Eye (tissue), 1 donor: ENCODE measurements at regions not wholly inside any gene's neighbourhood (a gene's known extent, or its start where the extent isn't known, plus 50 kb on each side); places are given as distances from the start of the nearest gene placed in this dataset.

ENCODE experiments used
- DNase-seq: peaks from one replicate; pipeline ENCODE4 v3.0.0-alpha.2; 2015

DNA sequence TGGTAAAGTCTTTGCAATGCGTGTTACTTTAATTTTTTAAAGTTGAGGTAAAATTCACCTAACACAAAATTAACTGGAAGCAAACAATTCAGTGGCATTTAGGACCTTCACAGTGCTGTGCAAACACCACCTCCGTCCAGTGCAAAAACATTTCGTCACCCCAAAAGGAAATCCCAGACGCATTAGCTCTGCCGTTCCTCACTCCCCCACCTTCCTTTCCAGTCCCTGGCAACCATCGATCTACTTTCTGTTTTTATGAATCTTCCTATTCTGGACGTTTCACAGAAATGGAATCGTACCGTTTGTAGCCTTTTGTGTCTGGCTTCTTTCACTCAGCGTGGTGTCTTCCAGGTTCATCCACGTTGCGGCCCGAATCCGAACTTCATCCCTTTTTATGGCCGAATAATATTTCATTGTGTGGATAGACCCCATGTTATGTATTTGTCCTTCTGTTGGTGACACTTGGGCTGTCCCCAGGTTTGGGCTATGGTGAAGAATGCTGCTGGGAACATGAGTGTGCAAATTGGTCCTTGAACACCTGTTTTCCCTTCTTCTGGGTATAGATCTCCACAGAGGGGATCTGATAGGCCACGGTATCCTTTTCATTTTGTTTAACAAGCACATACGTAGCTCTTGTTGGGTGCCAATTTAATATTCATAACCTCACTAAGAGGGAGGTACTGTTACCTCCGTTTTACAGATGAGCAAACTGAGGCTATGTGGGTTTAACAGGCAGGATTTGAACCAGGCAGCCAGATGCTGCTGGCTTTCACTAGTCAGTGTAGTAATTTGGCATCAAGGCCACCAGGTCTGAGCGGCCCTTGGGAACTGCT, 232.0 kb upstream of the GSE1 start:
- no peak for DNase-seq

- peak; percentile 59 for DNase-seq
These were observed 231.2 kb upstream of the GSE1 start for GRCh38 chr16:85381738-85382592.

DNA sequence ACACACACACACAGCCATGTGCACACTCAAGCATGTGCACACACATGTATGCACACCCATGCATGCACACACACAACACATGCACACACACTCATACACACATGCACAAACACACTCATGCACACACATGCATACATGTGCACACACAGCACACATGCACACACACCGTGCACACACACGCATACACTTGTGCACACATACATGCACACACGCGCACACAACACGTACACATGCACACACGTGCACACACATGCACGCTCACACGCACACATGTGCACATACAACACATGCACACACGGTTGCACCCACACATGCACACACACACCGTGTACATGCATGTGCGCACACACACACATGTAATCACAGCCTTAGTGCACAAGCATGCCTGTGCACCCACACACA, 230.4 kb upstream of the GSE1 start:
- DNase-seq: no peak

DNA sequence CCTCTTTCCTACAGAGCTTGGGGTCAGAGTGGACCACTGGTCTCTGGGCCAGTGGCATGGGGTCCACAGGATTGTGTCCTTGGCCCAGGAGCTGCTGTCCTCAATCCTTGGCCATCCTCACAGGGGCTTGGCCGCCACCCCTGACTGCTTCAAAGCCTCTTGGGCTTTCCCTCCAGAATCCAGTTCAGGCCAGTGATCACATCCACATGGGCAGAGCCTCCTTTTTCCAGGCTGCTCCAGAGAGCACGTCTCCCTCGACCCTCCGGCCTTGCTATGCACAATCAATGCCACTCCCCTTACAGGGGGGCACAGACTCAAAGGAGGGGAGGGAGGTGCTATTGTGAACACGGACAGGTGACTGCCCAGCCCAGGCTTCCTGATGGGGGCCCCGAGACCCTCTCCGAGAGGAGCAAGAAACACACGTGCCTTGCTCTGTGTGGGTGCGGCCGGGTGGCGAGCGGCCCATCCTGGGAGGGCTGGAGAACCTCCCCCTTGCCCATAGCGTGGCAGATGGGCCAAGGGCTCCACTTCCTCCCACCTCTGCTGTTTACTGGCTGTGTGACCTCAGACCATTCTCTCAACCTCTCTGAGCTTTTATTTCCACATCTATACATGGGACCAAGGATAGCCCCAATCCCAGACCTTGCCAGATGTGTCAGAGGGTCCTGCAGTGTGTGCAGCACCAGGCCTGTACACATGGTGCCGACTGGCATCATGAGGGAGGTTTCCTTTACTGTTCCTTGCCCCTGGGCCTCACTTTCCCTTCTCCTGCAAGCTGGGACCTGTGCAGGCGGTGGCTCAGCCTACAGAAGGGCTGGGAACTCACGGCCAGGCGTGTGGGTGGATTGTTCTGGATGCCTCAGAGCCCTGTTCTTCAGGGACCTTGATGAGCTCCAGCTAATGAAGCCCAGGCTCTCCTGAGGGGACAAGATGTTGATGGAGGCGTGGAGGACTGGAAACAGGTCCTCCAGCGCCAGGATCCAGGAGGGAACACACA, 229.0 kb upstream of the GSE1 start:
- no peak for DNase-seq

DNA sequence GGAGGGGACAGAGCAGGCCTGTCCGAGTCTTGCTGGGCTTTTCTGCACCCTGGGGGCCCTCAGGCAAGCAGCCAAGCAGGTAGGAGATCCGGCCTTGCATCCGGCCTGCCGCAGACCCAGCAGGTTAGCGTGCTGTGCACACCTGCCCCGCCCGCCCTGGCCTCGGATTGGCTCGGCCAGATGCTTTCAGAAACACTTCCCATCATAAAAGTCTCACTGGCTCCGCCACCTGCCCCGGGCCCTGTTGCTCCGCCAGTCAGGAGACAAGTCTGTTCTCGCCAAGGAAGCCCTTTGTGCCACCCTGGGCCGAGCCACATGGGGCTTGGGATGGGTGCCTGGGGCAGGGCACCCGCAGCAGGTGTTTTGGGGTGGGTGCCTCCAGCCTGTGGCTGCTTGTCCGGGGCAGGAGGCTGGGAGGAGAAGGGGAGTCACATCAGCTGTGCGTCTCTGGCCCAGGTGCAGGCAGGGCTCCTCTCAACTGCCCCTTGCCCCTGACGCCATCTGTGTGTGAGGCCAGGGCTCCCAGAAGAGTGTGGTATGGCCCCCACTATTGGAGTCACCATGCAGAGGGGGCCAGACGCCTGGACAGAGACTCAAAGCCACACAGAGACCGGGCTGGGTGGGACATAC, 228.2 kb upstream of the GSE1 start:
- no peak for DNase-seq

DNA sequence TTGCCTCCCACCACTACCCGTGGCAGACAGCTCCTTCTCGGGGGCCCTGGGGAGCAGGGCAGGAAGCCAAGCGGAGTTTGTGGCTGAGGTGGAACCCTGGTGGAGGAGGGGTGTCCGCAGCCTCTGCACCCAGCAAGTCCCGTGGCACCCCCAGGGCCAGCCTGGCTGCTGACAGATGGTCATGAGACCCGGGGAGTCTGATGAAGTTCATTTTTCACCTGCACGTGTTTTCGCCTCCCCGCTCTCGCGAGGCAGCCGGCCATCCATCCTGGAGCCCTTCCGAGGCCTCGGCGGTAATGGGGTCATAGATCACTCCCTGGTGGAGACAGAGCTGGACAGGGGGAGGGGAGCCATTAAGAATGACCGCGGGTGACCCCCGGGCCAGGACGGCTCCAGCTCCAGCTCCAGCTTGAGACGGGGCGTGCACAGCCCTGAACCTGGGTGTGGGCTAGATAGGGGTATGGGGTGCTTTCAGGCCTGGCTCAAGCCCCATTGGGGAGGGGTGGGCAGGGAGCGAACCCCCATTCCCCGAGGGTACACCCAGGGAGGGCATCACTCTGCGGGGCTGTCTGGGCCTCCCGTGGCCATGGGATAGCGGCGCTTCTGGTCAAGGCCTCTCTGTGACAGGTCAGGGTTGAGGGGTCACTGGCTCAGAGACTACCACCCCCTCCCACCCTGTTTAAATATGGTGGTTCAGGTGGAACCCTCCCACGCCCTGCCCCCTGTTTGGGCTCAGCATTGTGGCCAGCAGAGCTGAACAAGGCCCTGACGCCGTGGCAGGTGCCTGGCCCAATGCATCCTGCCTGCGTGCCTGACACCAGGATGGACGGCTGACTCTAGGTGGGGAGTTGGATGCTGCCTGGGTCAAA, 227.4 kb upstream of the GSE1 start:
- no peak for DNase-seq

- DNase-seq: no peak
These were observed 226.5 kb upstream of the GSE1 start for GRCh38 chr16:85386467-85387170.

DNA sequence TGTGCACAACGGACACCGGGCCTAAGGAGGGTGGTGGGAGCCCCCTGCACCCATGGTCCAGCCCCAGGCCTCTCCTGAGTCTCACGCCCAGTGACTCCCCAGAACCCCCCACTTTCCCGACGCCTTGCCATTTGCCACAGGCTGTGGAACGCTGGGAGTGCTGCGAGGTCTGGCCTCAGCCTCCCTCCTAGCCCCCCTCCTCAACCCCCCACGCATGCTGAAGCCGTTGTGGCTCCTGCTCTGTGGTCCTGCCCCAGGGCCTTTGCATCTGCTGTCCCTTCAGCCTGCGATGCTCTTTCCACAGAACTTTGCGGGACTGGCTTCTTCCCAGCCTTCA, 226.0 kb upstream of the GSE1 start:
- DNase-seq: no peak

DNA sequence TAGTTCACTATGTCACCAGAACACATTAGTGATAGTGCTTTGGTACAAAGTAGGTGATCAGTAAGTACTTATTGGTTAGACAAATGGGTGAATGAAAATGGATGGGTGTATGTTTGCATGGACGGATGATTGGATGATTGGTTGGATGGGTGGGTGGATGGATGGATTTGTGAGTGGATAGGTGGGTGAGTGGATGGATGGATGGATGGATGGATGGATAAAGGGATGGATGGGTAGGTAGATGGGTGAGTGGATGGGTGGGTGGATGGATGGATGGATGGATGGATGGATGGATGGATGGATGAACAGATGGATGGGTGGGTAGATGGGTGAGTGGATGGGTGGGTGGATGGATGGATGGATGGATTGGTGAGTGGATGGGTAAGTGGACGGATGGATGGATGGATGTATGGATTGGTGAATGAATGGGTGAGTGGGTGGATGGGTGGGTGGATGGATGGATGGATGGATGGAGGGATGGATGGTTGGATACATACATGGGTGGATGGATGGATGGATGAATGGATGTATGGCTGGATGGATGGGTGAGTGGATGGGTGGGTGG, 225.3 kb upstream of the GSE1 start:
- DNase-seq: no peak

DNA sequence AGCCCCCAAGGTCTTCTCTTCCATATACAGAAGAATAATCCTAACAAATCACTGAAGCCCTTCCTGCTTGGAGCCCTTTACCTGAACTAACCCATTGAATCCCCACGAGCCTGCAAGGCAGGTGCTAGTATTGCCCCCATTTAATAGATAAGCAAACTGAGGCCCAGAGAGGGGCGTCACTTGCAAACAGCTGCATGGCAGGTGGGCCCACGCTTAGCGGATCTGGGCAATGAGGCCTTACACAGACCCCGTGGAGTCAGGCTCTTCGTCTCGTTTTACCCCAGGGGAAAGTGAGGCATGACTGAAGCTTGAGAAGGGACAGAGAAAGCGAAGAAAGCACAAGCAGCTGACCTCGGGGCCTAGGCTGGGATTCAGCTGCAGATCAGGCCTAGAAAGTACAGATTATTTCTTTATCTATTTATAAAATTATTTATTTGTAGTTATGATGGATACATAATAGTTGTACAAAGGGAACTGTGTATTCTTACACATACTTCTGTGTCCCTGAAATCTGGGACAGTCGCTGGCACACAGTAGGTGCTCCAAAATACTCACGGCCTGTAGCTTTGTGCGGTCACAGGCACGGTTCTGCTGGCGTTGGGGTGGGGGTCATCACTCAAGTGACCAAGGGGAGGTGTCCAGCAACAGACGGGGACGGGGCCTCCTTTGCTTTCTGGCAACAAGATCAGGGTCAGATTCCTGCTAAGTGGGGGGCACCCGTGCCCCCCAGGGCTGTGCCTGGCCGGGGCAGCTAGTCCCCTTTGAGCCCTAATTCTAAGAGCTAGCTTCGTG, 223.2 kb upstream of the GSE1 start:
- DNase-seq: no peak

GRCh38 chr16:85390511-85391174, 222.5 kb upstream of the GSE1 start:
- DNase-seq: peak; percentile 79

GRCh38 chr16:85391175-85391707, 221.9 kb upstream of the GSE1 start:
- no peak for DNase-seq

DNA sequence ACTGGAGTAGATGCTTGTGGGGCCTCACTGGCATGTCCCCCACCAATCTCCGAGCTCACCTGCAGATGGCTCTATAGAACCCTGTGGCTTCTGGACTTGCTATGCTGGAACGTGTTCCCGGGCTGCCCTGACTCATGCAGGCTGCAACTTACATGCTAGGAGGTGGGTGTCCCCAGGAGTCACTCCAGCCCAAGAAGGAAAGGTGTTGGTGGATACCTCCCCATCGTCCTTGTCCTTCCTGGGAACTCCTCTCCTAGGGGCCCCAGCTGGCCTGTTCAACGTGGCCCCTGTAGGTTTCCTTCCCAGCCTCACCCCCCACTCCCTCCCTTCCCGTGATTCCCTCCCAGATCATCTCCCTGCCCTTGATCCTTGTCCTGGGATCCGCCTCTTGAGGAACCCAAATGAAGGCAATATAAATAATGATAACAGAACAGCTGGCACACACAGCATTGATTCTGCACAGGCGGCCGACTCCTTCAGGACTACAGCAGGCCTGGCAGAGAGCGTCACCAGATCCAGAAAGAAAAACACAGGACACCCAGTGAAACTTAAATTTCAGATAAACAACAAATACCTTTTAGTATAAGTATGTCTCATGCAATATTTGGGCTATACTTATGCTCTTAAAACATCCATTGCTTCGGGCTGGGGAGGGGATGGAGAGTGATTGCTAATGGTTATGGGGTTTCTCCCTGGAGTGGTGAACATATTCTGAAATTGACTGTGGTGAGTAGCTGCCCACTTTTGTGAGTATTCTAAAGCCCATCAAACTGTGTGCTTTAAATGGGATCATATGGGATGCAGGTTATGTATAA, 221.1 kb upstream of the GSE1 start:
- DNase-seq: no peak

DNA sequence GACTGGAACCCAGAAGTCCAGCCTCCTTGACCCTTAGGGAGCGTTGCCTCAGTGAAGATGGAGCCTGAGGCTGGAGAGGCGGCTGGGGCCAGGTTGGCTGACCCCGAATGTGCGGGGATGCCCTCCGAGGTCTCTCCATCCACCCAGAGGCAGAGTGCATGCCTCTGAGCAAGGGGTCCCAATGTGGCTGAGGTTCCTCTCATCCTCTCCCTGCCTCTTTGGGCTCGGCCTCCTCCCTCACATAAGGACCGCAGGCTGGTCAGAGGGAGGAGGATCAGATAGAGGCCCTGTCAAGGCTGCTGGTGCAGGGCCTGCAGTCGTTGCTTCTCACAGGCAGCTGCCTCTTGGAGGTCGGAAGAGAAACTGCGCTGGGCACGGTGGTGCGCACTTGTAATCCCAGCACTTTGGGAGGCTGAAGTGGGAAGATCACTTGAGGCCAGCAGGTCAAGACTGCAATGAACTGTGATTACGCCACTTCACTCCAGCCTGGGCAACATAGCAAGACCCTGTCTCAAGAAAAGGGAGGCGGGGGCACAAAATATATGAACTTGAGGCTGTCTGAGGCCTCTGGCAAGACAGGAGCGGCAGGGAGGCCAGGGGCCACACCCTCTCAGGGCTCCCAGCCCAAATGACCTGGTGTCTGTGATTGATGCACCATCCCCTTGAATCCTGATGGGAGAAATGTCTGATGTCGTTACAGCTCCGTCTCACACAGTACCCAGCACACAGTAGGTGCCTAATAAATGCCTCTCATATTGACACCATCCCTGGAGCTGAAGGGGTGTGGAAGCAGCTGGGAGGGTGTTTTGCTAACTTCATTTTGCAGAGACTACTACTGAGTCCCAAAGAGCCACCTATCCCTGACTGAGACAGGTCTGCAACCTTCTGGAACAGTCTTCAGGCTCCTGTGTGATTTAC, 220.1 kb upstream of the GSE1 start:
- DNase-seq: no peak

GRCh38 chr16:85393674-85394451, 219.3 kb upstream of the GSE1 start:
- DNase-seq: peak; percentile 92
